ENCODE measurements at regions not wholly inside any gene's neighbourhood (a gene's known extent, or its start where the extent isn't known, plus 50 kb on each side); places are given as distances from the start of the nearest gene placed in this dataset.

- TF ChIP-seq, protein P1, sequence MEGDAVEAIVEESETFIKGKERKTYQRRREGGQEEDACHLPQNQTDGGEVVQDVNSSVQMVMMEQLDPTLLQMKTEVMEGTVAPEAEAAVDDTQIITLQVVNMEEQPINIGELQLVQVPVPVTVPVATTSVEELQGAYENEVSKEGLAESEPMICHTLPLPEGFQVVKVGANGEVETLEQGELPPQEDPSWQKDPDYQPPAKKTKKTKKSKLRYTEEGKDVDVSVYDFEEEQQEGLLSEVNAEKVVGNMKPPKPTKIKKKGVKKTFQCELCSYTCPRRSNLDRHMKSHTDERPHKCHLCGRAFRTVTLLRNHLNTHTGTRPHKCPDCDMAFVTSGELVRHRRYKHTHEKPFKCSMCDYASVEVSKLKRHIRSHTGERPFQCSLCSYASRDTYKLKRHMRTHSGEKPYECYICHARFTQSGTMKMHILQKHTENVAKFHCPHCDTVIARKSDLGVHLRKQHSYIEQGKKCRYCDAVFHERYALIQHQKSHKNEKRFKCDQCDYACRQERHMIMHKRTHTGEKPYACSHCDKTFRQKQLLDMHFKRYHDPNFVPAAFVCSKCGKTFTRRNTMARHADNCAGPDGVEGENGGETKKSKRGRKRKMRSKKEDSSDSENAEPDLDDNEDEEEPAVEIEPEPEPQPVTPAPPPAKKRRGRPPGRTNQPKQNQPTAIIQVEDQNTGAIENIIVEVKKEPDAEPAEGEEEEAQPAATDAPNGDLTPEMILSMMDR (IDR thresholded peaks at IDR 0.05): no peak
- DNase-seq (ENCODE audit: low spot score): no peak
- ATAC-seq (ENCODE audit: low FRiP score): no peak
Observed at GRCh38 chr10:130372222-130372621, 236.0 kb downstream of the GLRX3 start.

- DNase-seq (ENCODE audit: low spot score) (no peak), ATAC-seq (ENCODE audit: low FRiP score) (no peak)
- TF ChIP-seq, protein P1 (IDR thresholded peaks at IDR 0.05): no peak
Observed at GRCh38 chr10:130372866-130373265, 236.7 kb downstream of the GLRX3 start.

DNA sequence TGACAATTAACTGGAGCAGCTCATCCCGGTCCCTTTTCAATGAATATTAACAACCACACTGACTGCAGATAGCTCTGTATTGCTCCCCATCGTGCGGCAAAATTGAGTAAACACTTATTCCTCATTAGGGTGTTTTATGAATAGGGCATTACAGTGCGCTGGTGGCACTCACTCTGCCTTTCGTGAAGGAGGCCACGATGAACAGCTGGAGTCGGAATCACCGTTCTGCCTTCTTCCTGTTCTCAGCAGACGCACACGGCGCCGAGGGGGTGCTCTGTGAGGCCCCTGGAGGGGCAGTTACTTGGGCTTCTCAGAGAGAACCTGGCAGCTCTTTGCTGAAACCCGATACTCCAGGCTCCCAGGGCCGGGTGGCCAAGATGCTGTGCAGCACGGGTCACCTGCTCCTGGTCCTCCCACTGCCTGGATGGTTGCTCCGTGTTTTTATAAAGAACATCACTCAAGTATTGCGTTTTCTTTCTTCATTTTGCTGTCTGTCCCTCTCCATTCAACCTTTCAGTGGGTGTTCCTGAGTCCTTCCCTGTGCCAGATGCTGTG is 241.9 kb downstream of the GLRX3 start:
- TF ChIP-seq, protein P1 (IDR thresholded peaks at IDR 0.05): no peak
- ATAC-seq (ENCODE audit: low FRiP score): no peak
- no peak for DNase-seq (ENCODE audit: low spot score)

- TF ChIP-seq, protein P1 (IDR thresholded peaks at IDR 0.05): no peak
- ATAC-seq (ENCODE audit: low FRiP score): no peak
- DNase-seq (ENCODE audit: low spot score): no peak
Observed at GRCh38 chr10:130378556-130379400, 242.6 kb downstream of the GLRX3 start.

- ATAC-seq (ENCODE audit: low FRiP score) (no peak), DNase-seq (ENCODE audit: low spot score) (no peak)
- TF ChIP-seq, protein P1 (IDR thresholded peaks at IDR 0.05): no peak
Observed at GRCh38 chr10:130380056-130380455, 243.9 kb downstream of the GLRX3 start.

GRCh38 chr10:130382031-130382430 is 245.8 kb downstream of the GLRX3 start:
- DNase-seq (ENCODE audit: low spot score): no peak
- no peak for ATAC-seq (ENCODE audit: low FRiP score)
- TF ChIP-seq, protein P1 (IDR thresholded peaks at IDR 0.05): no peak
